Testis (tissue), 2 donors: ENCODE measurements at regions not wholly inside any gene's neighbourhood (a gene's known extent, or its start where the extent isn't known, plus 50 kb on each side); places are given as distances from the start of the nearest gene placed in this dataset.

Experiments used
- DNase-seq: peaks from one replicate; pipeline ENCODE4 v3.0.0-alpha.2; 2019
- H3K27ac ChIP-seq, 2 donors: fragments of 200-600 bp; sonication (generic); one replicate each; pipeline ENCODE4 v1.5.1; 2019
- H3K27me3 ChIP-seq: fragments of 200-600 bp; sonication (generic); one replicate; pipeline ENCODE4 v1.5.1; 2019
- H3K36me3 ChIP-seq: fragments of 200-600 bp; sonication (generic); one replicate; pipeline ENCODE4 v1.5.1; 2017; ENCODE audit warnings: low read depth; ENCODE audit errors: missing control alignments
- H3K4me1 ChIP-seq: fragments of 200-600 bp; sonication (generic); one replicate; pipeline ENCODE4 v1.5.1; 2019
- H3K4me3 ChIP-seq, 2 donors: fragments of 200-600 bp; sonication (generic); one replicate each; pipeline ENCODE4 v1.5.1; 2017 to 2019
- H3K9me3 ChIP-seq: fragments of 200-600 bp; sonication (generic); one replicate; pipeline ENCODE4 v1.5.1; 2017
- CTCF ChIP-seq, 3 experiments: fragments of 450-650 bp in 2 of 3; fragments of 200-600 bp in 1 of 3; sonication (generic) in 1 of 3; IDR thresholded peaks; one replicate each; pipeline ENCODE4 v1.5.1; 2016 to 2019; ENCODE audit warnings: antibody characterized with exemption in 3 of 3, mild to moderate bottlenecking in 2 of 3, moderate library complexity in 1 of 3
- POLR2A ChIP-seq: fragments of 450-650 bp; IDR thresholded peaks from one replicate; pipeline ENCODE4 v1.6.1; 2017; ENCODE audit warnings: antibody characterized with exemption, mild to moderate bottlenecking, moderate library complexity
- WGBS, 2 donors: methylation state at CpG; one replicate each; pipeline ENCODE4 v1.1.5; 2018; 5-methylcytosine and 5-hydroxymethylcytosine counted together
- intact Hi-C: fragments of 100-400 bp; cut with DNase I; formaldehyde crosslinking; loops from one replicate; pipeline ENCODE4 v1.15.1; 2023; ENCODE audit warnings: low total_unique reads

GRCh38 chr14:83280719-83281118 lies 1747.1 kb upstream of the SEL1L start:
- no peaks in the 10 kb centered on the region for H3K9me3 ChIP-seq
- TF ChIP-seq CTCF (IDR thresholded peaks at IDR 0.05) (no peak), POLR2A (no peak)
- H3K4me3 ChIP-seq: no peak overlapping the region
- DNase-seq: no peak
- H3K27ac ChIP-seq: no peak overlapping the region
- intact Hi-C loops: no loop called here
- no peaks in the 10 kb centered on the region for H3K27me3 ChIP-seq
- H3K4me1 ChIP-seq: no peaks in the 10 kb centered on the region
- H3K36me3 ChIP-seq: no peaks in the 10 kb centered on the region
- 96 to 98% methylated on average over 4 of the region's 4 CpGs for WGBS, 2 donors

DNA sequence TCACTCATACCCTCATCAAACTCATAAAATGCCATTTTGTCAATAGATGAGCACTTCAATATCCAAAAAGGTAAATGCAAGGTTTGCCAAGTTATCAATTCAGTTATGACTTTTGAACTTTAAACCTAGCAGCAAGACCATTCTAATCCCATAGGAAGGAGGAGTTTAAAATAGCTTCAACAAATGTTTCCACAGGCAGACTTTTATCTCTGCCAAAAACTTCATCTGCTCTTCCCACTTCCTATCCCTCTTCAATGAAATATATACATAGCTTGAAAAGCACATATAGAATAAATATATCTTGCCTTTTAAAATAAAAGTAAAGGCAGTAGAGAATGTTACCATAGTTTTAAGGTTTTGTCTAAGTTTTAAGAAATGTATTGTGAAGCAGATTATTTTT lies 1749.1 kb upstream of the SEL1L start:
- no peaks in the 10 kb centered on the region for H3K9me3 ChIP-seq
- H3K4me3 ChIP-seq: no peak overlapping the region
- no peak for DNase-seq
- intact Hi-C loops: no loop called here
- no peaks in the 10 kb centered on the region for H3K27me3 ChIP-seq
- H3K36me3 ChIP-seq: no peaks in the 10 kb centered on the region
- no peaks in the 10 kb centered on the region for H3K4me1 ChIP-seq
- H3K27ac ChIP-seq: no peak overlapping the region
- TF ChIP-seq POLR2A (no peak), CTCF (IDR thresholded peaks at IDR 0.05) (no peak)

- 80 to 86% methylated on average over 2 of the region's 2 CpGs for WGBS, 2 donors
- H3K36me3 ChIP-seq: no peaks in the 10 kb centered on the region
- intact Hi-C loops: no loop called here
- no peak overlapping the region for H3K27ac ChIP-seq
- H3K9me3 ChIP-seq: no peaks in the 10 kb centered on the region
- no peak overlapping the region for H3K4me3 ChIP-seq
- no peaks in the 10 kb centered on the region for H3K27me3 ChIP-seq
- TF ChIP-seq POLR2A (no peak), CTCF (IDR thresholded peaks at IDR 0.05) (no peak)
- H3K4me1 ChIP-seq: no peaks in the 10 kb centered on the region
- DNase-seq: no peak
Observed at GRCh38 chr14:83287300-83287699, 1753.6 kb upstream of the SEL1L start.

GRCh38 chr14:83289390-83289789 lies 1755.7 kb upstream of the SEL1L start:
- no peak overlapping the region for H3K27ac ChIP-seq
- TF ChIP-seq POLR2A (no peak), CTCF (IDR thresholded peaks at IDR 0.05) (no peak)
- H3K36me3 ChIP-seq: no peaks in the 10 kb centered on the region
- H3K4me3 ChIP-seq: no peak overlapping the region
- DNase-seq: no peak
- H3K9me3 ChIP-seq: no peaks in the 10 kb centered on the region
- intact Hi-C loops: no loop called here
- 88 to 89% methylated on average over 4 of the region's 4 CpGs for WGBS, 2 donors
- H3K27me3 ChIP-seq: no peaks in the 10 kb centered on the region
- no peaks in the 10 kb centered on the region for H3K4me1 ChIP-seq

- no peak for DNase-seq
- WGBS, 2 donors: 84 to 95% methylated on average over 1 of the region's 1 CpG
- Histone ChIP-seq H3K27me3 (no peaks in the 10 kb centered on the region), H3K9me3 (no peaks in the 10 kb centered on the region), H3K27ac (no peak overlapping the region), H3K4me1 (no peaks in the 10 kb centered on the region), H3K36me3 (no peaks in the 10 kb centered on the region), H3K4me3 (no peak overlapping the region)
- TF ChIP-seq CTCF (IDR thresholded peaks at IDR 0.05): no peak
- no peak for TF ChIP-seq POLR2A
- intact Hi-C loops: no loop called here
Observed at GRCh38 chr14:83289896-83290295, 1756.2 kb upstream of the SEL1L start.
